Right lobe of liver (tissue), 4 donors: ENCODE measurements at regions not wholly inside any gene's neighbourhood (a gene's known extent, or its start where the extent isn't known, plus 50 kb on each side); places are given as distances from the start of the nearest gene placed in this dataset.

ENCODE experiments used
- POLR2A ChIP-seq: fragments of 450-650 bp; IDR thresholded peaks from one replicate; pipeline ENCODE4 v1.6.1; 2017; ENCODE audit warnings: antibody characterized with exemption, mild to moderate bottlenecking
- TF ChIP-seq, protein P1 (sequence below), 4 donors: fragments of 200-600 bp in 3 of 4; fragments of 450-650 bp in 1 of 4; IDR thresholded peaks; one replicate each; pipeline versions ENCODE4 v1.5.1 to v1.8.0; 2016 to 2022; ENCODE audit warnings: antibody characterized with exemption in 4 of 4, mild to moderate bottlenecking in 2 of 4
- donor health status: DM: no; HTN: no; CAD: no.
- donor health status: DM: no; HTN: no; CAD: no.
- donor health status: DM: no; HTN: yes; CAD: no.

DNA sequence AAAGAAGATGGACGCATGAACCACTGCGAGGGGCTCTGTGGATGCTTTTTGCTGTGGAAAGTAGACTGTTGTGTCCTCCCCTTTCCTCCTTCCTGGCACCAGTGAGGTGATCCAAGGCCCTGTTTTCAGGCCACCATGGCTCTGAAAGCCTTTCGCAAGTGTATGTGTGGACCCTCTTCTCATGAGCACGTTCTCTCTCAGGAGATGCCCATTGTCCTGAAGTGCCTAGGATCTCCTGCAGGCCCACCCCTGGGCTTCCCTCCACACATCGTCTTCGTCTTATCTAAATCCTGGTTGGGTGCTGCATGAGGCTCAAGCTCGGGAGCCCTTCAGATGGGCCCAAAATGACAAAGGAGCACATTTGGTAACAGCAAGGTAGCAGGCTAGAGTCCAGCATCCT is 188.2 kb downstream of the PTPN20 start:
- no peak for TF ChIP-seq POLR2A
- TF ChIP-seq, protein P1, sequence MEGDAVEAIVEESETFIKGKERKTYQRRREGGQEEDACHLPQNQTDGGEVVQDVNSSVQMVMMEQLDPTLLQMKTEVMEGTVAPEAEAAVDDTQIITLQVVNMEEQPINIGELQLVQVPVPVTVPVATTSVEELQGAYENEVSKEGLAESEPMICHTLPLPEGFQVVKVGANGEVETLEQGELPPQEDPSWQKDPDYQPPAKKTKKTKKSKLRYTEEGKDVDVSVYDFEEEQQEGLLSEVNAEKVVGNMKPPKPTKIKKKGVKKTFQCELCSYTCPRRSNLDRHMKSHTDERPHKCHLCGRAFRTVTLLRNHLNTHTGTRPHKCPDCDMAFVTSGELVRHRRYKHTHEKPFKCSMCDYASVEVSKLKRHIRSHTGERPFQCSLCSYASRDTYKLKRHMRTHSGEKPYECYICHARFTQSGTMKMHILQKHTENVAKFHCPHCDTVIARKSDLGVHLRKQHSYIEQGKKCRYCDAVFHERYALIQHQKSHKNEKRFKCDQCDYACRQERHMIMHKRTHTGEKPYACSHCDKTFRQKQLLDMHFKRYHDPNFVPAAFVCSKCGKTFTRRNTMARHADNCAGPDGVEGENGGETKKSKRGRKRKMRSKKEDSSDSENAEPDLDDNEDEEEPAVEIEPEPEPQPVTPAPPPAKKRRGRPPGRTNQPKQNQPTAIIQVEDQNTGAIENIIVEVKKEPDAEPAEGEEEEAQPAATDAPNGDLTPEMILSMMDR (IDR thresholded peaks at IDR 0.05): no peak
